ENCODE measurements at regions not wholly inside any gene's neighbourhood (a gene's known extent, or its start where the extent isn't known, plus 50 kb on each side); places are given as distances from the start of the nearest gene placed in this dataset.
"Not testable (repeated sequence)": the region's sequence is repeated elsewhere in the genome, so short reads cannot be mapped to it uniquely, and the experiment has no call there.

DNA sequence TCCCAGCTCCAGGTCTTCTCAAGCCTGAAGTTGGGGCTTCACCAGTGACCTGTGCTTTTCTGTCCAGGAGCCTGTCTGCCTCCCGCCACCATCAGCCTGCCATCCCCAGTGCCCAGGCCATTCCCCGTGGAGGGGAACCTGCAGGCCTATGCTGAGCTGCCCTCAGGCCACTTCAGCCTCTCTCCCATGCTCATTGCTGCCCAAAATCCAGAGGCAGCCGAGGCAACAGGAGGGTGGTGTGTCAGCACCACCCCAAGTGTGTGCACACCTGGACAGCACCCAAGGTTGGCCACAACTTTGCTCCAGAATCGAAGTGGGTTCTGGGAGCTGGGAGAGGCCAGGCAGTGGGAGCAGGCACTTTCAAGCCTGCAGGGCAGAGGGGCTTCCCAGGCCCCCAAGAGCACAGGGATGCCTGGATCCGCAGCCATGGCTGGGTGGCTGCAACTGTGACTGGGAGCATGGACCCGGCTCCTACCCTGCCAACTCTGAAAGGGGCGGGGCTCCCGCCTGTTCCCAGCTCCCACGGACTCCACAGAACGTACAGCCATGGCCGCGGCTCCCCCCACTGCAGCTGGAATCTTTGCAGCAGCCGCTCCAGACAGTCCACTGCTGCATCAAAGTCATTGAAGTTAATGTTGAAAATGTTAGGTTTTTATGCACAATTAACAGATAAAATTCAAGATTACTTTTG, 1747.0 kb downstream of the OLFM4 start:
- no peaks in the 10 kb centered on the region for H3K27me3 Mint-ChIP-seq

DNA sequence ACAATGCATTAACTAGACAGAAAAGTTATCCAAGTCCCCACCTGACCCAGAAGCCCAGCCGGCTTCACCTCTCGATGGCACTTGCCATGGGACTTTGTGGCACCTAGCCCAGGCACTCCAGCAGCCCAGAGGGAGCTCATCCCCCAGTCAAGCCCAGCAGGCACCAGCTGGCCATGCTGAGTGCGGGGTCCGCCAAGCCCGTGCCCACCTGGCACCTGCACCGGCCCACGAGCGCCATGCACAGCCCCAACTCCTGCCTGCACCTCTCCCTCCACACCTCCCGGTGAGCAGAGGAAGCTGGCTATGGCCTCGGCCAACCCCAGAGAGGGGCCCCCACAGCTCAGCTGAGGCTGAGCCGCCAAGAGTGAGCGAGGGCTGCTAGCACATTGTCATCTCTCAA, 1759.1 kb downstream of the OLFM4 start:
- H3K9me3 Mint-ChIP-seq (ENCODE audit: low read depth) = peaks cover 13% of the 10 kb centered on the region
- intact Hi-C loops (cut with DNase I, micrococcal nuclease) = no loop called here
- no peak overlapping the region for H3K4me3 Mint-ChIP-seq
- no peaks in the 10 kb centered on the region for H3K36me3 Mint-ChIP-seq (ENCODE audit: low read depth)
- H3K4me1 Mint-ChIP-seq = no peaks in the 10 kb centered on the region
- ATAC-seq (no peak), DNase-seq (no peak)
- ChIA-PET CTCF (no interaction called here), POLR2A (no interaction called here)
- no peak overlapping the region for H3K27ac Mint-ChIP-seq
- no peaks in the 10 kb centered on the region for H3K27me3 Mint-ChIP-seq

More for the DNA sequence above, 1747.0 kb downstream of the OLFM4 start:
- H3K27ac Mint-ChIP-seq = no peak overlapping the region
- H3K36me3 Mint-ChIP-seq (ENCODE audit: low read depth) = peaks cover 2% of the 10 kb centered on the region
- intact Hi-C loops (cut with DNase I, micrococcal nuclease) = no loop called here
- ChIA-PET CTCF (interaction anchor here (0.8 kb wide), 1 partner anchor 1704 kb away, joined by 3 read pairs; no protein-coding TSS in a partner anchor), POLR2A (no interaction called here)
- no peak overlapping the region for H3K4me3 Mint-ChIP-seq
- peaks cover 17% of the 10 kb centered on the region for H3K9me3 Mint-ChIP-seq (ENCODE audit: low read depth)
- DNase-seq (no peak), ATAC-seq (no peak)
- H3K4me1 Mint-ChIP-seq = no peaks in the 10 kb centered on the region

DNA sequence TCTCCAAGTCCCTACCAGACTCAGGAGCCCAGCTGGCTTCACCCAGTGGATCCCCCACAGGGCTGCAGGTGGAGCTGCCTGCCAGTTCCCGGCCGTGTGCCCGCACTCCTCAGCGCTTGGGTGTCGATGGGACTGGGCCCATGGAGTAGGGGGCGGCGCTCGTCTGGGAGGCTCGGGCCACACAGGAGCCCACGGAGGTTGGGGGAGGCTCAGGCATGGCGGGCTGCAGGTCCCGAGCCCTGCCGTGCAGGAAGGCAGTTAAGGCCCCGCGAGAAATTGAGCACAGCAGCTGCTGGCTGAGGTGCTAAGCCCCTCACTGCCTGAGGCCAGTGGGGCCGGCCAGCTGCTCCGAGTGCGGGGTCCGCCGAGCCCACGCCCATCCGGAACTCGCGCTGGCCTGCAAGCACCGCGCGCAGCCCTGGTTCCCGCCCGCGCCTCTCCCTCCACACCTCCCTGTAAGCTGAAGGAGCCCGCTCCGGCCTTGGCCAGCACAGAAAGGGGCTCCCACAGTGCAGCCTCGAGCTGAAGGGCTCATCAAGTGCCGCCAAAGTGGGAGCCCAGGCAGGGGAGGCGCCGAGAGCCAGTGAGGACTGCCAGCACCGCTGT, 1771.1 kb downstream of the OLFM4 start:
- Mint-ChIP-seq H3K36me3 (ENCODE audit: low read depth) (no peaks in the 10 kb centered on the region), H3K4me1 (no peaks in the 10 kb centered on the region), H3K4me3 (no peak overlapping the region), H3K27me3 (no peaks in the 10 kb centered on the region), H3K27ac (no peak overlapping the region), H3K9me3 (ENCODE audit: low read depth) (peaks cover 13% of the 10 kb centered on the region)
- intact Hi-C loops (cut with DNase I, micrococcal nuclease) = no loop called here
- CTCF ChIA-PET = no interaction called here
- ATAC-seq = no peak
- no peak for DNase-seq
- POLR2A ChIA-PET = no interaction called here

- intact Hi-C loops (cut with DNase I, micrococcal nuclease) = no loop called here
- no peak overlapping the region for H3K27ac Mint-ChIP-seq
- H3K36me3 Mint-ChIP-seq (ENCODE audit: low read depth) = no peaks in the 10 kb centered on the region
- DNase-seq = no peak
- no peaks in the 10 kb centered on the region for H3K4me1 Mint-ChIP-seq
- no peaks in the 10 kb centered on the region for H3K27me3 Mint-ChIP-seq
- H3K4me3 Mint-ChIP-seq = no peak overlapping the region
- POLR2A ChIA-PET = no interaction called here
- no peak for ATAC-seq
- peaks cover 17% of the 10 kb centered on the region for H3K9me3 Mint-ChIP-seq (ENCODE audit: low read depth)
- CTCF ChIA-PET = no interaction called here
Observed at GRCh38 chr13:54802226-54802625, 1773.6 kb downstream of the OLFM4 start.

DNA sequence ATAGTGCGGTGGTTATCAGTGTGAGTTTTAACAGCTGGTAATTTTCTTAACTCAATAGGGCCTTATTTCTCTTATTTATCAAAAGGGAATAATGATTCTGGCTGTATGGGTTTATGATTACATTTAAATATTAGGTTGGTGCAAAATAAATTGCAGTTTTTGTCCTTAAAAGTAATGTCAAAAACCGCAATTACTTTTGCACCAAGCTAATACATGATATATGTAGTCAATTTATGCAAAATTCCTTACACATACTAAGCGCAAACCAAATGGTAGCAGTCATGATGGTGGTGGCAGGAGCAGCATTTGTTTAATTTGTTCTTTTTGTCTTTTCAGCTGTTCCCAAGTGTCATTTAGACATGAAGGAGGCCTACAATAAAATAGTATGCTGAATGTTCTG, 1777.1 kb downstream of the OLFM4 start:
- ChIA-PET CTCF (interaction anchor here (0.7 kb wide), 1 partner anchor 393 kb away, joined by 3 read pairs; no protein-coding TSS in a partner anchor), POLR2A (no interaction called here)
- Mint-ChIP-seq H3K9me3 (ENCODE audit: low read depth) (peaks cover 13% of the 10 kb centered on the region), H3K27ac (no peak overlapping the region), H3K27me3 (no peaks in the 10 kb centered on the region), H3K36me3 (ENCODE audit: low read depth) (no peaks in the 10 kb centered on the region), H3K4me3 (no peak overlapping the region), H3K4me1 (no peaks in the 10 kb centered on the region)
- ATAC-seq = no peak
- intact Hi-C loops (cut with DNase I, micrococcal nuclease) = no loop called here
- no peak for DNase-seq

DNA sequence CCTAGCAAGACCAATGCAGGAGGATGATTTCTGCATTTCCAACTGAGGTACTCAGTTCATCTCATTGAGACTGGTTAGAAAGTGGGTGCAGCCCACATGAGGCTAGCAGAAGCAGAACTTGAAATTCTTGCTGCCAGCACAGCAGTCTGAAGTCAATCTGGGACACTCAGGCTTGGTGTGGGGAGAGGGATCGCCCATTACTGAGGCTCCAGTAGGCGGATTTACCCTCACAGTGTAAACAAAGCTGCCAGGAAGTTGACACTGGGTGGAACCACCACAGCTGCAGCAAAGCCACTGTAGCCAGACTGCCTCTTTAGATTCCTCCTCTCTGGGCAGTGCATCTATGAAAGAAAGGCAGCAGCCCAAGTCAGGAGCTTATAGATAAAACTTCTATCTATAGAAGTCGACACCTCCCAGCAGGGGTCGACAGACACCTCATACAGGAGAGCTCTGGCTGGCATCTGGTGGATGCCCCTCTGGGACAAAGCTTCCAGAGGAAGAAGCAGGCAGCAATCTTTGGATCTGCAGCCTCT, 1793.4 kb downstream of the OLFM4 start:
- POLR2A ChIA-PET; H3K27me3 Mint-ChIP-seq; H3K36me3 Mint-ChIP-seq (ENCODE audit: low read depth); H3K4me3 Mint-ChIP-seq; H3K4me1 Mint-ChIP-seq; intact Hi-C loops (cut with DNase I, micrococcal nuclease); DNase-seq; CTCF ChIA-PET; ATAC-seq; H3K27ac Mint-ChIP-seq: not testable (repeated sequence)
- H3K9me3 Mint-ChIP-seq (ENCODE audit: low read depth) = peaks cover 17% of the 10 kb centered on the region

GRCh38 chr13:54829391-54830068, 1800.9 kb downstream of the OLFM4 start:
- ATAC-seq; DNase-seq; H3K27me3 Mint-ChIP-seq; H3K4me3 Mint-ChIP-seq; H3K36me3 Mint-ChIP-seq (ENCODE audit: low read depth); H3K27ac Mint-ChIP-seq; intact Hi-C loops (cut with DNase I, micrococcal nuclease); POLR2A ChIA-PET; CTCF ChIA-PET; H3K4me1 Mint-ChIP-seq: not testable (repeated sequence)
- H3K9me3 Mint-ChIP-seq (ENCODE audit: low read depth) = peaks cover 11% of the 10 kb centered on the region

- ChIA-PET POLR2A (no interaction called here), CTCF (no interaction called here)
- Mint-ChIP-seq H3K4me1 (no peaks in the 10 kb centered on the region), H3K36me3 (ENCODE audit: low read depth) (no peaks in the 10 kb centered on the region), H3K4me3 (no peak overlapping the region), H3K27me3 (no peaks in the 10 kb centered on the region), H3K27ac (no peak overlapping the region), H3K9me3 (ENCODE audit: low read depth) (peaks cover 5% of the 10 kb centered on the region)
- intact Hi-C loops (cut with DNase I, micrococcal nuclease) = no loop called here
- DNase-seq (no peak), ATAC-seq (no peak)
Observed at GRCh38 chr13:54836273-54836672, 1807.7 kb downstream of the OLFM4 start.

- ChIA-PET CTCF (no interaction called here), POLR2A (no interaction called here)
Observed at GRCh38 chr13:54841682-54842081, 1813.1 kb downstream of the OLFM4 start.

DNA sequence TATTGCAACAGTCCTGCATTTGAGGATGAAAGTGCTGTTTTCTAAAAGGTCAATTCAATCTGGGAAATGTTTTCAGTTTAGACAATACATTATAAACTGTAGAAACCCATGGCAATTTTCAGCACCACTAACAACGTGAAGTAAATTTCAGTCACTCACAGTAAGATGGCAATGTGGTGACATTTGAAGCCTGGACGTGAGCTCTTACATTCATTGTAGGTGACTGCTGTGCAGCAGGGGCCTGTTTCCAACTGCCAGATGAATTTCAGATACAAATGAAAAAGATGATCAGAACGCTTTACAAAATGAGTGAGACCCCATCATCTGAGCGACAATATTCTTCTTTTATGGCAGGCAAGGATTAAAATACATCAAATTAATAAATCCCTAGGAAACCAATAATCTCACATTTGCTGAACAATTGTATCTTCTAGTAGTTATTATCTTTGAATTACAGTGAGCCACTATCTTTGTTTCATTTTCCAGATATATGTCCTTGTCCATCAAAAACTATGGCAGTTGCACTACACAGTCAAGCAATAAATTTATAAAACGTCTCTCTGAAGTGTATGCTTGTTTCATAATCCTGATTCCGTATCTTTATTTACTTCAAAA, 1816.8 kb downstream of the OLFM4 start:
- intact Hi-C loops (cut with DNase I, micrococcal nuclease) = loop anchor here in 1 of 2 experiments (1.0 kb wide), 1 partner anchor 27 kb away; no protein-coding TSS in a partner anchor
- Mint-ChIP-seq H3K4me3 (no peak overlapping the region), H3K27ac (no peak overlapping the region), H3K9me3 (ENCODE audit: low read depth) (peaks cover 12% of the 10 kb centered on the region), H3K27me3 (no peaks in the 10 kb centered on the region), H3K36me3 (ENCODE audit: low read depth) (no peaks in the 10 kb centered on the region), H3K4me1 (no peaks in the 10 kb centered on the region)
- POLR2A ChIA-PET = no interaction called here
- no peak for DNase-seq
- no peak for ATAC-seq
- CTCF ChIA-PET = no interaction called here

More at GRCh38 chr13:54841682-54842081, 1813.1 kb downstream of the OLFM4 start:
- no peak overlapping the region for H3K4me3 Mint-ChIP-seq
- intact Hi-C loops (cut with DNase I, micrococcal nuclease) = no loop called here
- no peaks in the 10 kb centered on the region for H3K4me1 Mint-ChIP-seq
- no peak overlapping the region for H3K27ac Mint-ChIP-seq
- H3K9me3 Mint-ChIP-seq (ENCODE audit: low read depth) = peaks cover 10% of the 10 kb centered on the region
- no peaks in the 10 kb centered on the region for H3K36me3 Mint-ChIP-seq (ENCODE audit: low read depth)
- DNase-seq = no peak
- H3K27me3 Mint-ChIP-seq = no peaks in the 10 kb centered on the region
- no peak for ATAC-seq

- Mint-ChIP-seq H3K4me3 (no peak overlapping the region), H3K4me1 (no peaks in the 10 kb centered on the region), H3K27ac (no peak overlapping the region), H3K36me3 (ENCODE audit: low read depth) (no peaks in the 10 kb centered on the region), H3K27me3 (no peaks in the 10 kb centered on the region), H3K9me3 (ENCODE audit: low read depth) (peaks cover 4% of the 10 kb centered on the region)
- ChIA-PET CTCF (no interaction called here), POLR2A (no interaction called here)
- no peak for DNase-seq
- intact Hi-C loops (cut with DNase I, micrococcal nuclease) = no loop called here
- no peak for ATAC-seq
Observed at GRCh38 chr13:54852831-54853230, 1824.2 kb downstream of the OLFM4 start.

DNA sequence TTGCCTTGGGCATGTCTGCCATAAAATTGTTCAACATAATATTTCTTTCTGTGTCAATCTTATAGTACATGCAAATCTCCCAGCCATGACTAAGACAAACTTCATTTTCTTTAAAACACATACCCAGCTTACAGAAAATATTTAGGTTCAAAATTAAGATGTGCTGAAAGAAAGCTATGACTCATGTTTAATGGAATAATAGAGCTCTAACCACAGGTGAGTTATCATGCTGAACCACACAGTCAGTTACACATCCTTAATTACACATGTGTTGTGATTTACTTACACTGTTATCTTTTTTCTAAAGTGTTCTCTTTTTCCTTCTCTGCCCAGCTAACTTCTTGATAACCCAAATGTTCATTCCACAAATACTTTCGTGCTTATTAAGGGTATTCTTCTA, 1831.2 kb downstream of the OLFM4 start:
- no peak for ATAC-seq
- H3K36me3 Mint-ChIP-seq (ENCODE audit: low read depth) = no peaks in the 10 kb centered on the region
- ChIA-PET POLR2A (no interaction called here), CTCF (no interaction called here)
- no peak overlapping the region for H3K27ac Mint-ChIP-seq
- H3K4me3 Mint-ChIP-seq = no peak overlapping the region
- no peaks in the 10 kb centered on the region for H3K27me3 Mint-ChIP-seq
- intact Hi-C loops (cut with DNase I, micrococcal nuclease) = no loop called here
- H3K9me3 Mint-ChIP-seq (ENCODE audit: low read depth) = peaks cover 7% of the 10 kb centered on the region
- H3K4me1 Mint-ChIP-seq = no peaks in the 10 kb centered on the region
- no peak for DNase-seq
